ENCODE measurements at regions not wholly inside any gene's neighbourhood (a gene's known extent, or its start where the extent isn't known, plus 50 kb on each side); places are given as distances from the start of the nearest gene placed in this dataset.

DNA sequence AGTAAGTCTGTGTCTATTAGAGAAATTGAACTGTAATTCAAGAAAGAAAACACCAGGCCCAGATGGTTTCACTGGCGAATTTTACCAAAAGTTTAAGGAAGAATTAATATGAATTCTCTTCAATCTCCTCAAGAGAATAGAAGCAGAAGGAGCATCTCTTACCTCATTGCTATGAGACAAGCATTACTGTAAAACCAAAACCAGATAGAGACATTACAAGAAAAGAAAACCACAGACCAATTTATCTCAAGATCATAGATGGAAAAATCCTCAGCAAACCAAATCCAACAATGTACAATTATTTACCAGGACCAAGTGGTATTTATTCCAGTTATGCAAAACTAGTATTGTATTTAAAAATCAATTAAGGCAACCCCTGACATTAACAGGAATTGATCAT, 160.6 kb downstream of the LIPI start:
- TF ChIP-seq POLR2A (IDR thresholded peaks at IDR 0.05; ENCODE audit: low read depth, low read length): no peak
- no peak for TF ChIP-seq POLR2AphosphoS5 (IDR thresholded peaks at IDR 0.05; ENCODE audit: low read depth, low read length)
- no peak for TF ChIP-seq TAF1 (IDR thresholded peaks at IDR 0.05; ENCODE audit: borderline replicate concordance, low read depth, low read length)
